ENCODE measurements at regions not wholly inside any gene's neighbourhood (a gene's known extent, or its start where the extent isn't known, plus 50 kb on each side); places are given as distances from the start of the nearest gene placed in this dataset.

- POLR2A ChIA-PET = no interaction called here
- no peak for TF ChIP-seq SUZ12 (IDR thresholded peaks at IDR 0.05)
- TF ChIP-seq FOXA1 (IDR thresholded peaks at IDR 0.05) = no peak
- no peak for TF ChIP-seq BHLHE40 (IDR thresholded peaks at IDR 0.05; ENCODE audit: borderline replicate concordance)
- no peak for TF ChIP-seq FOXM1 (IDR thresholded peaks at IDR 0.05; ENCODE audit: borderline replicate concordance)
- no peak for TF ChIP-seq ARNT (IDR thresholded peaks at IDR 0.05)
- TF ChIP-seq NFRKB (IDR thresholded peaks at IDR 0.05) = no peak
- no peak for TF ChIP-seq PKNOX1 (IDR thresholded peaks at IDR 0.05)
- no peak for TF ChIP-seq ELF4 (IDR thresholded peaks at IDR 0.05)
- no peak for TF ChIP-seq LEF1 (IDR thresholded peaks at IDR 0.05; ENCODE audit: borderline replicate concordance)
- TF ChIP-seq ZNF384 (IDR thresholded peaks at IDR 0.05) = no peak
- TF ChIP-seq L3MBTL2 (conservative IDR thresholded peaks at IDR 0.05) = no peak
- TF ChIP-seq TARDBP (IDR thresholded peaks at IDR 0.05) = no peak
- no peak for TF ChIP-seq SP1 (IDR thresholded peaks at IDR 0.05)
- TF ChIP-seq HDGF (IDR thresholded peaks at IDR 0.05; ENCODE audit: borderline replicate concordance) = no peak
- no peak for TF ChIP-seq CTBP1 (IDR thresholded peaks at IDR 0.05; ENCODE audit: borderline replicate concordance)
- TF ChIP-seq FOXK2 (IDR thresholded peaks at IDR 0.05) = no peak
- CTCF ChIA-PET = no interaction called here
Observed at GRCh38 chr13:56706485-56706884, 434.2 kb upstream of the PRR20A start.

DNA sequence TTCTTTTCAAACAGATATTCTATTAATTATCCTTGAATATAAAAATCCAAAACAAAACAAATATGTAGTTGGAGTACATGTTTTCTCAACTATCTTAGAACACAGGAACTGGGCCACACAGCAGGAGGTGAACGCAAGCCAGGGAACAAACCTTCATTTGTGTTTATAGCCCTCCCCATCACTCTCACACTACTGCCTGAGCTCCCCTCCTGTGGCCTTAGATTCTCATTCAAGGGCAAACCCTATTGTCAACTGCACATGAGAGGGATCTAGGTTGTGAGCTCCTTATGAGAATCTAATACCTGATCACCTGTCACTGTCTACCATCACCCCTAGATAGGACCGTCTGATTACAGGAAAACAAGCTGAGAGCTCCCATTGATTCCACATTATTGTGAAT lies 427.1 kb upstream of the PRR20A start:
- TF ChIP-seq LEF1 (IDR thresholded peaks at IDR 0.05; ENCODE audit: borderline replicate concordance) (no peak), BHLHE40 (IDR thresholded peaks at IDR 0.05; ENCODE audit: borderline replicate concordance) (no peak), SP1 (IDR thresholded peaks at IDR 0.05) (no peak), NFRKB (IDR thresholded peaks at IDR 0.05) (no peak), ELF4 (IDR thresholded peaks at IDR 0.05) (no peak), HDGF (IDR thresholded peaks at IDR 0.05; ENCODE audit: borderline replicate concordance) (no peak), PKNOX1 (IDR thresholded peaks at IDR 0.05) (no peak)

More at GRCh38 chr13:56706485-56706884, 434.2 kb upstream of the PRR20A start:
- DNase-seq (ENCODE audit: extremely low spot score) = no peak

GRCh38 chr13:56718791-56719190 lies 421.9 kb upstream of the PRR20A start:
- DNase-seq (ENCODE audit: extremely low spot score) = no peak
- ChIA-PET POLR2A (no interaction called here), CTCF (no interaction called here)
- TF ChIP-seq FOXA1 (IDR thresholded peaks at IDR 0.05) (no peak), ELF4 (IDR thresholded peaks at IDR 0.05) (no peak), SP1 (IDR thresholded peaks at IDR 0.05) (no peak), BHLHE40 (IDR thresholded peaks at IDR 0.05; ENCODE audit: borderline replicate concordance) (no peak), SUZ12 (IDR thresholded peaks at IDR 0.05) (no peak), TARDBP (IDR thresholded peaks at IDR 0.05) (no peak), NFRKB (IDR thresholded peaks at IDR 0.05) (no peak), CTBP1 (IDR thresholded peaks at IDR 0.05; ENCODE audit: borderline replicate concordance) (no peak), L3MBTL2 (conservative IDR thresholded peaks at IDR 0.05) (no peak), HDGF (IDR thresholded peaks at IDR 0.05; ENCODE audit: borderline replicate concordance) (no peak), FOXM1 (IDR thresholded peaks at IDR 0.05; ENCODE audit: borderline replicate concordance) (no peak), ARNT (IDR thresholded peaks at IDR 0.05) (no peak), FOXK2 (IDR thresholded peaks at IDR 0.05) (no peak)

More for the DNA sequence above, 427.1 kb upstream of the PRR20A start:
- DNase-seq (ENCODE audit: extremely low spot score) = no peak
- ChIA-PET POLR2A (no interaction called here), CTCF (no interaction called here)

- DNase-seq (ENCODE audit: extremely low spot score) = no peak
- ChIA-PET POLR2A (no interaction called here), CTCF (no interaction called here)
- no peak for TF ChIP-seq NFRKB (IDR thresholded peaks at IDR 0.05)
- no peak for TF ChIP-seq ELF4 (IDR thresholded peaks at IDR 0.05)
- TF ChIP-seq FOXK2 (IDR thresholded peaks at IDR 0.05) = no peak
- no peak for TF ChIP-seq FOXA1 (IDR thresholded peaks at IDR 0.05)
- TF ChIP-seq ARNT (IDR thresholded peaks at IDR 0.05) = no peak
Observed at GRCh38 chr13:56720841-56721240, 419.9 kb upstream of the PRR20A start.

DNA sequence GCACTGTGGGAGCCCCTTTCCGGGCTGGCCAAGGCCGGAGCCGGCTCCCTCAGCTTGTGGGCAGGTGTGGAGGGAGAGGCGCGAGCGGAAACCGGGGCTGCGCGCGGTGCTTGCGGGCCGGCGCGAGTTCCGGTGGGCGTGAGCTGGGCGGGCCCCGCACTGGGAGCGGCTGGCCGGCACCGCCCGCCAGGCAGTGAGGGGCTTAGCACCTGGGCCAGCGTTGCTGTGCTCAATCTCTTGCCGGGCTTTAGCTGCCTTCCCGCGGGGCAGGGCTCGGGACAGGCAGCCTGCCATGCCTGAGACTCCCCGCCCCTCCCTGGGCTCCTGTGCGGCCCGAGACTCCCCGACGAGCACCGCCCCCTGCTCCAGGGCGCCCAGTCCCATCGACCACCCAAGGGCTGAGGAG lies 405.2 kb upstream of the PRR20A start:
- DNase-seq (ENCODE audit: extremely low spot score) = no peak
- TF ChIP-seq SP1 (IDR thresholded peaks at IDR 0.05) (no peak), NFRKB (IDR thresholded peaks at IDR 0.05) (no peak), CTBP1 (IDR thresholded peaks at IDR 0.05; ENCODE audit: borderline replicate concordance) (no peak), ELF4 (IDR thresholded peaks at IDR 0.05) (no peak), FOXA1 (IDR thresholded peaks at IDR 0.05) (no peak), L3MBTL2 (conservative IDR thresholded peaks at IDR 0.05) (no peak), HDGF (IDR thresholded peaks at IDR 0.05; ENCODE audit: borderline replicate concordance) (no peak), SUZ12 (IDR thresholded peaks at IDR 0.05) (no peak), PKNOX1 (IDR thresholded peaks at IDR 0.05) (no peak), FOXK2 (IDR thresholded peaks at IDR 0.05) (no peak), FOXM1 (IDR thresholded peaks at IDR 0.05; ENCODE audit: borderline replicate concordance) (no peak), LEF1 (IDR thresholded peaks at IDR 0.05; ENCODE audit: borderline replicate concordance) (no peak), TARDBP (IDR thresholded peaks at IDR 0.05) (no peak), ARNT (IDR thresholded peaks at IDR 0.05) (no peak)
- ChIA-PET POLR2A (no interaction called here), CTCF (no interaction called here)

GRCh38 chr13:56736966-56737365 lies 403.8 kb upstream of the PRR20A start:
- TF ChIP-seq ARNT (IDR thresholded peaks at IDR 0.05) (no peak), BHLHE40 (IDR thresholded peaks at IDR 0.05; ENCODE audit: borderline replicate concordance) (no peak), NFRKB (IDR thresholded peaks at IDR 0.05) (no peak), FOXM1 (IDR thresholded peaks at IDR 0.05; ENCODE audit: borderline replicate concordance) (no peak), SUZ12 (IDR thresholded peaks at IDR 0.05) (no peak), FOXK2 (IDR thresholded peaks at IDR 0.05) (no peak), ELF4 (IDR thresholded peaks at IDR 0.05) (no peak)
- CTCF ChIA-PET = no interaction called here
- POLR2A ChIA-PET = no interaction called here
- no peak for DNase-seq (ENCODE audit: extremely low spot score)

GRCh38 chr13:56752636-56753035 lies 388.1 kb upstream of the PRR20A start:
- TF ChIP-seq SP1 (IDR thresholded peaks at IDR 0.05) = no peak
- no peak for TF ChIP-seq NFRKB (IDR thresholded peaks at IDR 0.05)
- no peak for TF ChIP-seq LEF1 (IDR thresholded peaks at IDR 0.05; ENCODE audit: borderline replicate concordance)
- no peak for TF ChIP-seq FOXM1 (IDR thresholded peaks at IDR 0.05; ENCODE audit: borderline replicate concordance)
- TF ChIP-seq ARNT (IDR thresholded peaks at IDR 0.05) = no peak
- TF ChIP-seq CTBP1 (IDR thresholded peaks at IDR 0.05; ENCODE audit: borderline replicate concordance) = no peak
- no peak for DNase-seq (ENCODE audit: extremely low spot score)
- ChIA-PET CTCF (no interaction called here), POLR2A (no interaction called here)
